ENCODE measurements at regions not wholly inside any gene's neighbourhood (a gene's known extent, or its start where the extent isn't known, plus 50 kb on each side); places are given as distances from the start of the nearest gene placed in this dataset.

- TF ChIP-seq CTCF (IDR thresholded peaks at IDR 0.05 in 8 of 11, conservative IDR thresholded peaks at IDR 0.05 in 3 of 11) (no peak), POLR2A (IDR thresholded peaks at IDR 0.05) (no peak), POLR2AphosphoS5 (IDR thresholded peaks at IDR 0.05) (no peak)
These were observed 567.6 kb downstream of the BRD1 start for GRCh38 chr22:49259839-49260615.

Data from spleen (tissue), 7 donors.